Esophagus muscularis mucosa (tissue), 4 donors: ENCODE measurements at regions not wholly inside any gene's neighbourhood (a gene's known extent, or its start where the extent isn't known, plus 50 kb on each side); places are given as distances from the start of the nearest gene placed in this dataset.
"Not testable (repeated sequence)": the region's sequence is repeated elsewhere in the genome, so short reads cannot be mapped to it uniquely, and the experiment has no call there.

ENCODE experiments used
- DNase-seq: peaks from one replicate; pipeline ENCODE4 v3.0.0-alpha.2; 2017; ENCODE audit errors: extremely low spot score
- H3K27ac ChIP-seq, 4 donors: fragments of 200-600 bp; sonication (generic); replicated peaks in 1 of 4; 1 replicate in 3 of 4; 2 replicates in 1 of 4; pipeline ENCODE4 v1.5.1; 2016 to 2019; ENCODE audit warnings: mild to moderate bottlenecking in 1 of 4
- H3K27me3 ChIP-seq, 4 donors: fragments of 200-600 bp; sonication (generic); one replicate each; pipeline versions ENCODE4 v1.5.1 to v1.6.0; 2016 to 2019
- H3K36me3 ChIP-seq, 4 donors: fragments of 200-600 bp; sonication (generic); one replicate each; pipeline ENCODE4 v1.5.1; 2016 to 2019
- H3K4me1 ChIP-seq, 4 donors: fragments of 200-600 bp; sonication (generic); one replicate each; pipeline ENCODE4 v1.5.1; 2016 to 2019
- H3K4me3 ChIP-seq, 4 donors: fragments of 200-600 bp; sonication (generic); 1 replicate in 2 of 4; 2 replicates in 2 of 4; pipeline ENCODE4 v1.5.1; 2016 to 2019; ENCODE audit warnings: mild to moderate bottlenecking in 4 of 4, moderate library complexity in 1 of 4
- H3K9me3 ChIP-seq, 4 donors: fragments of 200-600 bp; sonication (generic); 1 replicate in 3 of 4; 2 replicates in 1 of 4; pipeline ENCODE4 v1.5.1; 2016 to 2019
- CTCF ChIP-seq, 3 experiments: fragments of 200-600 bp in 2 of 3; fragments of 450-650 bp in 1 of 3; sonication (generic) in 2 of 3; IDR thresholded peaks; one replicate each; pipeline ENCODE4 v1.5.1; 2017 to 2019; ENCODE audit warnings: antibody characterized with exemption in 3 of 3, mild to moderate bottlenecking in 2 of 3, moderate library complexity in 1 of 3
- EP300 ChIP-seq: sonication (generic); formaldehyde crosslinking; IDR thresholded peaks from one replicate; pipeline ENCODE4 v1.6.1; 2017; ENCODE audit warnings: antibody characterized with exemption
- POLR2A ChIP-seq: fragments of 450-650 bp; IDR thresholded peaks from one replicate; pipeline ENCODE4 v1.6.1; 2017; ENCODE audit warnings: antibody characterized with exemption, moderate library complexity, mild to moderate bottlenecking, low read depth
- POLR2AphosphoS5 ChIP-seq, 2 donors: sonication (generic); formaldehyde crosslinking; IDR thresholded peaks; one replicate each; pipeline ENCODE4 v1.6.1; 2017; ENCODE audit warnings: antibody characterized with exemption in 2 of 2
- WGBS: methylation state at CpG from one replicate; pipeline ENCODE4 v1.1.5; 2018; 5-methylcytosine and 5-hydroxymethylcytosine counted together
- intact Hi-C: fragments of 100-400 bp; cut with DNase I; formaldehyde crosslinking; loops from one replicate; pipeline ENCODE4 v1.15.1; 2023

DNA sequence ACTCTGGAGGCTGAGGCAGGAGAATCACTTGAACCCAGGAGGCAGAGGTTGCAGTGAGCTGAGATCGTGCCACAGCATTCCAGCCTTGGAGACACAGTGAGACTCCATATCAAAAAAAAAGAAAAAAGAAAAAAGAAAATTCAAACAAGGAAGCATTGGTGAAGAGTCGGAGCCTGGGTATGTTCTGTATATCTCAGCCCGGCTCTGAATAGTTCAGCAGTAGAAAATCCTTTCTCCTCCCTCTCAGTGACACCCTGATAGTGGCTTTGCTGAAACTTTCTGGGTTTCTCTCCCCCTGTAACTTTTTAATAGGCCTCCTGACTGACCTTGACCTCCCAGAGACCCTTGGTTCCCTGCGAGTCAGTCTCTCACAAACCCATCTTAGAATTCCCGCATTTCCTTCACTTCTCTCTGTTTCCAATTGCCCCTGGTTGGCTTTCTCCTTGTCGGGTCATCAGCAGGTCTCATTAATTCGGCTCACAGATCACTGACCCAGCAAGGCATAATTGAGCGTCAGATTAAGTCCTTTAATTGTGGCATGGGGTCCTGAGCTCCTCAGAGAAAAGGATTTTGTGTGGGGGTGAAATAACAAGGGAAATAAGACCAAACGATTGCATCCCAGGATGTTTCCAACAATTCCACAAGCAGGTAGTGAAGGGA, 541.6 kb upstream of the NRP1 start:
- H3K27me3 ChIP-seq: no peaks in the 10 kb centered on the region
- intact Hi-C loops: no loop called here
- H3K36me3 ChIP-seq: no peaks in the 10 kb centered on the region
- no peaks in the 10 kb centered on the region for H3K9me3 ChIP-seq
- H3K4me1 ChIP-seq: peaks cover 0 to 4% (median 0%) of the 10 kb centered on the region in 4 donors
- TF ChIP-seq CTCF (IDR thresholded peaks at IDR 0.05) (no peak), EP300 (no peak), POLR2A (no peak), POLR2AphosphoS5 (IDR thresholded peaks at IDR 0.05) (no peak)
- H3K27ac ChIP-seq: no peak overlapping the region
- no peak overlapping the region for H3K4me3 ChIP-seq
- no peak for DNase-seq
- WGBS: 93% methylated on average over 9 of the region's 9 CpGs

DNA sequence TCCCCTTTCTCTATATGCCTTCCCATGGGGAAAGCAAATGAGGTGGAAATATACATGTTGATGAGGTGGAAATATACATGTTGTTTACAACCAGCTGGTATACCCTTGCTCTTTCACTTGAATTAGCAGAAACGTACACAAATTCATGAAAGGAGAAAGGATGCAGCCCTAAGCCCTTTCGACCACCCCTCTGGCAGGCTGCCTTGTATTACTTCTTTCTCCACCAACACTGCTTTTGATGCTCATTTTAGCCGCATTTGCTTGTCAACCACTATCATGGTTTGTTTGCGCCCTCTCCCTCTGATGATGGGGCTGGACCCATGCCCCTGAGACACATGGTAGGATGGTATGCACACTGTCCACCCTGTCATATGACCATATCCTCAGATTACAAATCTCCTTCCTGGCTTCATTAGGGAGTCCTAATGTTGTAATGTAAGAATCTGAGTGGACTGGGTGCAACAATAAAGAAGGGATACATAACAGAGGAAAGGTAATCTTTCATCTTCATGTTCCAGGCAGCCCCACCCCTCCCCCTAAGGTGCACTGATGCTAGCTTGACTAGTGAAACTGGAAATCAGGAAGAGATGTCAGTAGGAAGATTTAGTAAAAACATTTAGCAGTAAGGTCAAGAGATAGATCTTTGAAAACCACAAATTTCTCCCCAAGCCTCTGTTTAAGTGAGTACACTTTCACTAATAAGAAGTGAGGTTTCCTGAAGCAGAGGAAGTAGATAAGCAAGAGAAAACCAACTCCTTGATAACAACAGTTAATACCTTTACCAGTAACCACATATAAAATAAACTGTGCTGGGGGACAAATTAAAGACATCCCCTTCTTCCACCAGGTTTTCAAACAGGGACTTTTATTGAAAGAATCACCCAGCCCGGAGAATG, 536.8 kb upstream of the NRP1 start:
- intact Hi-C loops: no loop called here
- WGBS: 94% methylated on average over 5 of the region's 5 CpGs
- H3K36me3 ChIP-seq: no peaks in the 10 kb centered on the region
- no peak for DNase-seq
- H3K9me3 ChIP-seq: no peaks in the 10 kb centered on the region
- no peak for TF ChIP-seq POLR2AphosphoS5 (IDR thresholded peaks at IDR 0.05)
- H3K4me3 ChIP-seq: no peak overlapping the region
- H3K27me3 ChIP-seq: no peaks in the 10 kb centered on the region
- H3K4me1 ChIP-seq: no peaks in the 10 kb centered on the region
- no peak overlapping the region for H3K27ac ChIP-seq

DNA sequence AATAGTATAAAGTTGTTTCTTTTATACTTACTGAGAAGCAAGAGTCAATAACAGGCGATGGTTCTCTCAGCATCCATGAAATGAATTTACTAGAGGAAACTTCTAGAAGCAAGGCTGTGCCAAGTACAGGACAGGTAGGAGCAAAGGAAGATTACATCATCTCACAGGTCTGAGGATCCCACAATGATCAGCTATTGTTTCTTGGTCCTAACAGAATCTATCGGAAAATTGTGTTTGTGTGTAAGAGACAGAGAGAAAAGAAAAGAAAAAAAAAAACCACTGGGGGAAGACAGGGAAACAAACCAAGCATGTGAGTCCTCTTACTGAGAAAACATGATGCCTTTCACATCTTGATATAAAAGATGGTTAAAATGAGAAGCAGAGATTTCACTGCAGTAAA, 535.0 kb upstream of the NRP1 start:
- Histone ChIP-seq H3K27me3 (no peaks in the 10 kb centered on the region), H3K4me1 (no peaks in the 10 kb centered on the region), H3K9me3 (no peaks in the 10 kb centered on the region), H3K27ac (no peak overlapping the region), H3K4me3 (no peak overlapping the region), H3K36me3 (no peaks in the 10 kb centered on the region)
- DNase-seq: no peak
- TF ChIP-seq CTCF (IDR thresholded peaks at IDR 0.05) (no peak), EP300 (no peak), POLR2A (no peak), POLR2AphosphoS5 (IDR thresholded peaks at IDR 0.05) (no peak)
- WGBS: 77% methylated on average over 2 of the region's 2 CpGs
- intact Hi-C loops: no loop called here

DNA sequence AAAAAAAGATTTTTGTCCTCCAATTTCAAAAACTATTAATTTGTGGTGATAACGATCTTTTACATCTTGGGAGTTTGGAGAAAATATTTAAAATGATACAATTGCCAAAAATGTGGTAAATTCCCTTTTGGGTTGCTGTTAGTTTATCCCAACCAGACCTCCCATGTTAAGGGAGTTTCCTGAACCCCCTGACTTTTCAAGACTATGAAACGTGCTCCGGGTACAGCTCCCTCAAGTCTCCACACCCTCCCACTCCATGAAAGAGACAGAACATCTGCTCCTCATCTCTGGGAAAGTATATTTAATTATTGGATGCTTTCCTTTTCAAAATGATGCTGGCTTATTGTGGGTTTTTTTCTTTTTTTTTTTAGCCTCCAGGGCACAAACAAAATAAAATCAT, 534.6 kb upstream of the NRP1 start:
- no peaks in the 10 kb centered on the region for H3K27me3 ChIP-seq
- no peak overlapping the region for H3K4me3 ChIP-seq
- intact Hi-C loops: no loop called here
- no peaks in the 10 kb centered on the region for H3K36me3 ChIP-seq
- 59% methylated on average over 3 of the region's 3 CpGs for WGBS
- DNase-seq: no peak
- H3K9me3 ChIP-seq: no peaks in the 10 kb centered on the region
- no peak for TF ChIP-seq EP300
- no peak for TF ChIP-seq POLR2A
- TF ChIP-seq POLR2AphosphoS5 (IDR thresholded peaks at IDR 0.05): no peak
- no peak for TF ChIP-seq CTCF (IDR thresholded peaks at IDR 0.05)
- H3K4me1 ChIP-seq: no peaks in the 10 kb centered on the region
- H3K27ac ChIP-seq: no peak overlapping the region

- WGBS: 87% methylated on average over 8 of the region's 8 CpGs
- H3K9me3 ChIP-seq, intact Hi-C loops, H3K4me3 ChIP-seq, H3K27ac ChIP-seq, H3K27me3 ChIP-seq, H3K4me1 ChIP-seq, H3K36me3 ChIP-seq: not testable (repeated sequence)
- peak; percentile 12 for DNase-seq
These were observed 532.8 kb upstream of the NRP1 start for GRCh38 chr10:33867199-33867789.
